Skeletal muscle satellite cell (primary cell): ENCODE measurements at regions not wholly inside any gene's neighbourhood (a gene's known extent, or its start where the extent isn't known, plus 50 kb on each side); places are given as distances from the start of the nearest gene placed in this dataset.

Experiments
- H3K27me3 ChIP-seq: 2 replicates; pipeline ENCODE4 v1.7.0; 2013; ENCODE audit warnings: low read length; ENCODE audit not compliant: control insufficient read depth, insufficient read depth
- H3K36me3 ChIP-seq: 2 replicates; pipeline ENCODE4 v1.7.0; 2013; ENCODE audit warnings: mild to moderate bottlenecking, control low read depth, low read length; ENCODE audit not compliant: insufficient read depth
- H3K4me1 ChIP-seq: 2 replicates; pipeline ENCODE4 v1.7.0; 2013; ENCODE audit warnings: low read length; ENCODE audit not compliant: control insufficient read depth, insufficient read depth
- H3K4me2 ChIP-seq: 2 replicates; pipeline ENCODE4 v1.7.0; 2013; ENCODE audit warnings: mild to moderate bottlenecking, low read length
- H3K4me3 ChIP-seq: 2 replicates; pipeline ENCODE4 v1.7.0; 2013; ENCODE audit warnings: low read length
- H3K9ac ChIP-seq: 2 replicates; pipeline ENCODE4 v1.7.0; 2013; ENCODE audit warnings: mild to moderate bottlenecking, low read depth, low read length, moderate library complexity
- H3K9me3 ChIP-seq: replicated peaks from 2 replicates; pipeline ENCODE4 v1.7.0; 2013; ENCODE audit warnings: mild to moderate bottlenecking, control low read depth, low read length

DNA sequence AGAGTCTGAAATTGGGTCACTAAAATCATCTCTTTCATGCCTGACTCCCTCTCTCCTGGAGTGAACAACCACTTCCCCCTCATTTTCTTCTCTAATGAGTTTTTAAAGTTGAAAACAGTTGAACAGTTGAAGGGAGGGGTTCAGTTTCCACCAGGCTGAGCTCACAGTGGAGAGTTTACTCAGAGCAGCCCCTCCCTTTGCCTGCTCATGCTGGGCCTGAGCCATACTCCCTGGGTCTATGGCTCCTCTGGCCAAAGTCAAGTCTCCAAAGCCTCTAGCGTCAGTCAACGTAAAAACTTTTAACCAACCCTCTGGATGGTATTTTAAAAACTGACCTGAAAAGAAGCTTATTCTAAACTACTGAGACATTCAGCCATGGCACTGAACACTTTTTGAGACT lies 100.8 kb upstream of the RNPC3 start:
- Histone ChIP-seq H3K4me1 (no peaks in the 10 kb centered on the region), H3K4me2 (no peak overlapping the region), H3K36me3 (no peaks in the 10 kb centered on the region), H3K27me3 (no peaks in the 10 kb centered on the region), H3K9me3 (no peaks in the 10 kb centered on the region), H3K4me3 (no peak overlapping the region), H3K9ac (no peak overlapping the region)

DNA sequence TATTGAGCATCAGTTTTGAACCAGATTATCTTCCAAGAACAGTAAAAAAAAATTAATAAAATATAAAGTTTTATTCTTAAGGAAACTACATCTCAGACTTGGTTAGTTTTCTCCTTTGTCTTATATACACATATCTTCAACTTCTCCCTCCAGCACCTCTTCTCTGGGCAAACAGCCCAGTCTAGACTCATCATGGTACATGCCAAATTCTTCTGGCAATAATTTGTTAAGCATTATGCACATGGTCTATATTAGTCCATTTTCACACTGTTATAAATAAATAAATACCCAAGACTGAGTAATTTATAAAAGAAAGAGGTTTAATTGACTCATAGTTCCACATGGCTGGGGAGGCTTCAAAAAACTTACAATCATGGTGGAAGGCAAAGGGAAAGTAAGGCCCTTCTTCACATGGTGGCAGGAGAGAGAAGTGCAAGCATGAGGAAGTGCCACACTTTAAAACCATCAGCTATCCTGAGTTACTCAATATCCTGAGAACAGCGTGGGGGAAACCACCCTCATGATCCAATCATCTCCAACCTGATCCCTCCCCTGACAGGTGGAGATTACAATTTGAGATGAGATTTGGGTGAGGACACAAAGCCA lies 108.7 kb upstream of the RNPC3 start:
- H3K4me3 ChIP-seq: no peak overlapping the region

DNA sequence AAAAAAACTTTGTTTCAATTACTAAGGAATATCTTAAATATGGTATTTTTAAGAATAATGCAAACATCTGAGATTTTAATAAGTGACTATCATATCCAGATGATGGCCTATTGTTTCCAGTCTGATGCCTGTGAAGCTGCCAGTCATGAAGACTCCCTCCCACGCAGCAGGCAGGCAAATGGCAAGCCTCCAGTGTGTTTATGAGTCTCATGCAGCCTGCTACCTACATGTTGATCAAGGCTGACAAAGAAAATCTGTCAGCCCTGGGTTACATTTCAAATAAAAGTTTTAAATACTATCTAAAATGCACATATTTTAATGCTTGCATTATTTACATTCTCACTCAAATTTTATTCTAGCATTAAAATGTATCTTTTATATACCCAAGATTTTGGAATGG lies 137.6 kb upstream of the RNPC3 start:
- no peaks in the 10 kb centered on the region for H3K9me3 ChIP-seq
- H3K4me2 ChIP-seq: no peak overlapping the region
- H3K4me3 ChIP-seq: no peak overlapping the region
- no peak overlapping the region for H3K9ac ChIP-seq
- no peaks in the 10 kb centered on the region for H3K27me3 ChIP-seq
- no peaks in the 10 kb centered on the region for H3K4me1 ChIP-seq
- H3K36me3 ChIP-seq: no peaks in the 10 kb centered on the region

More for the DNA sequence above, 108.7 kb upstream of the RNPC3 start:
- no peaks in the 10 kb centered on the region for H3K27me3 ChIP-seq
- no peak overlapping the region for H3K4me2 ChIP-seq
- H3K4me1 ChIP-seq: no peaks in the 10 kb centered on the region
- H3K9me3 ChIP-seq: no peaks in the 10 kb centered on the region
- no peaks in the 10 kb centered on the region for H3K36me3 ChIP-seq
- no peak overlapping the region for H3K9ac ChIP-seq

DNA sequence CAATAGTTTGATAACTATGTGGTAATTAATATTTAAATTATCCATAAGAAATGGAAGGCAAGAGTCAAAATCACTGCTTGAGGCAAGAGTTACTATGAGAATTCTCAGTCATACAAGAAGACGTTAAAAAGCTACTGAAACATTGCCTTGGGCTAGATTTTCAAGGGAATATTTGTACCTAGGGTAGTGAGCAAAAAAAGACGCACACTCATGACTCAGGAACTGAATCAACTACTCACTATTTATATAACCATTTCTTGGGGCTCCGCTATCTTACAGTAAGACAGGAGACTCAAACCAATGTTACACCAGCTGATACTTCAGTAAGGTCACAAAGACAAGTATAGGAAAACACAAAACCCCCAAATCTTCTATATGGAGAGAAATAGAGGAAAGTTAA lies 151.5 kb upstream of the RNPC3 start:
- Histone ChIP-seq H3K4me3 (no peak overlapping the region), H3K4me1 (peaks cover 7% of the 10 kb centered on the region), H3K9ac (no peak overlapping the region), H3K27me3 (no peaks in the 10 kb centered on the region), H3K4me2 (no peak overlapping the region), H3K36me3 (no peaks in the 10 kb centered on the region), H3K9me3 (no peaks in the 10 kb centered on the region)

DNA sequence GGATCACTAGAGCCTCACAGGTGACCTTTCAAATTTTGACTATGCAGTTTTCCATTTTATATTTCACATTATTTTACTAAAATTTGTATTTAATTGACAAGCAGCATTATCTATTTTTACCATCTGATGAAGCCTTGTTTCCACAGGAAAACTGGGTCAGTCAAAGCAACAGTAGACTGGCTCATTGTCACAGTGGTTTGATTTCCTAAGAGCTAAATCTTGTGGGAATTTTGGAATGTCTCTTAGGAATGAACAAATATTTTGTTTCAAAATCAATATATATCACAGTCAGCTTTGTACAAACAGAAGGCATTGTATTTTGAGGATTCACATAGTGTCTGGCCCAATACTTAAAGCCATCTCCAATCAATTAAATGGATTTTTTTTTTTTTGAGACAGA lies 152.6 kb upstream of the RNPC3 start:
- no peak overlapping the region for H3K4me2 ChIP-seq
- no peaks in the 10 kb centered on the region for H3K27me3 ChIP-seq
- H3K4me3 ChIP-seq: no peak overlapping the region
- H3K4me1 ChIP-seq: peaks cover 7% of the 10 kb centered on the region
- no peaks in the 10 kb centered on the region for H3K9me3 ChIP-seq
- H3K36me3 ChIP-seq: no peaks in the 10 kb centered on the region
- H3K9ac ChIP-seq: no peak overlapping the region

DNA sequence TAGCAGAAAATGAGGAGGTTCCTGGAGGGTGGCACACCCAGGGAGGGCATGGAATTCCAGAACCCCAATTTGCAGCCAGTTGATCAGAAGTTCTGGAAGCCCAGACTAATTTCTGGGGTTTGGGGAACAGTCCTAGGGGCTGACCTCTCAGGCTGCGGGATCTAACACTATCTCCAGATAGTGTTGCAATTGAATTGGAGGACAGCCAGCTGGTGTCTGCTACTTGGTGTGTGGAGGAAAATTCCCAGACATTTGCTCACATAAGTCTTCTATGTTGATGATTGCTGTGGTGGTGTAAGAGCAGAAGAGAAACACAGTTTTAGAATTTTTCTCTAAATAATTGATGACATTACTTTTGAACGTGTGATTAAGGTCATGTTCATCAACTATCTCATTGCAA lies 154.3 kb upstream of the RNPC3 start:
- Histone ChIP-seq H3K9ac (no peak overlapping the region), H3K27me3 (no peaks in the 10 kb centered on the region), H3K4me2 (no peak overlapping the region), H3K9me3 (no peaks in the 10 kb centered on the region), H3K36me3 (no peaks in the 10 kb centered on the region), H3K4me1 (peaks cover 7% of the 10 kb centered on the region), H3K4me3 (no peak overlapping the region)

DNA sequence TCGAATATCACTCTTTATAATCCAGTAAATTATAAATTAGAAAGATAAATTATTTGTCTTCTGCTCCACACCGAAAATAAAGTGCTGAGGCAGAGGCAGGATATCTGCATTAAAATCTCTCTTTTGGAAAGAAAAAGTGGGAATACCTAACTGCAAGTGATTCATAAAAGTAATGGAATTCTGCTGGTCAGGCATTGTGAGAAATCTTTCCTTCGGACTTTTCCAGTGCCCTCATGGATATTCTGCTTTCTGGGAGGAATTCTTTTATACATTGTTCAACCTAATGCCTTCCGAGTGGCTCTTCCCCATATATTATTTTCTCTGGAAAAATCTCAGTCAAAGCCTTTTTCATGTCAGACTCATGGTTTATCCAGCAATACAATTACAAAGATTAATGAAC lies 158.3 kb upstream of the RNPC3 start:
- Histone ChIP-seq H3K36me3 (no peaks in the 10 kb centered on the region), H3K9me3 (no peaks in the 10 kb centered on the region), H3K27me3 (no peaks in the 10 kb centered on the region), H3K9ac (no peak overlapping the region), H3K4me1 (peaks cover 7% of the 10 kb centered on the region), H3K4me3 (no peak overlapping the region), H3K4me2 (no peak overlapping the region)

DNA sequence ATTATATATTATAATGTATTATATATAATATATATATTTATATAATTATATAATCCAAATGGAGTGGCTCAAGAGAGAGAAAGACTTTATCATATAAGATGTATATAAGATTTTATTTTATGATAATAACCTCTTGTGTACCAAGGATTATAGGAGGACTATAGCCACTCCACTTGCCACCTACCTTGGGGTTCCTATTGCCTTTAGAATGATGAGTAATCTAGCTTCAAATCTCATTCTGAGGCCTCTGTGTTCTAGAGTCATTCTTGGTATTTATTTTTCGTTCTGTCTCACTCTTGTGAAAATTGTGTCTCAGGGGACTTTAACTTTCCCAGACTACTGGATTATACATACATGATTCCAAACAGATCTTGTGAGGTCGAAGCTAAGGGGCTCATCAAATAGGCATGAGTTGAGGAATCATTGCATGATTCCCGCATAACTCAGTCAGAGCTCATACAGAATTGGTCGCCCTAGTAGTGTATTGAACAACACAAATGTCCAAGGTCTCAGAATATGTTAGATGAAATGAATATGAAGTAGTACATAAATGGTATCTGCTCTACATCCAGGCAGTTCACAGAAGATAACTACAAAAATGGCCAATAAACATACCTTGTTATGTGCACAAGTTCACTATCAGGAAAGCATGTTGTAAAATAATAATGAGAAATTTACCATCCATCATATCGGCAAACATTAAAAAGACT lies 159.5 kb upstream of the RNPC3 start:
- Histone ChIP-seq H3K9me3 (no peaks in the 10 kb centered on the region), H3K36me3 (no peaks in the 10 kb centered on the region), H3K4me3 (no peak overlapping the region), H3K27me3 (no peaks in the 10 kb centered on the region), H3K4me2 (no peak overlapping the region), H3K9ac (no peak overlapping the region), H3K4me1 (peaks cover 2% of the 10 kb centered on the region)

DNA sequence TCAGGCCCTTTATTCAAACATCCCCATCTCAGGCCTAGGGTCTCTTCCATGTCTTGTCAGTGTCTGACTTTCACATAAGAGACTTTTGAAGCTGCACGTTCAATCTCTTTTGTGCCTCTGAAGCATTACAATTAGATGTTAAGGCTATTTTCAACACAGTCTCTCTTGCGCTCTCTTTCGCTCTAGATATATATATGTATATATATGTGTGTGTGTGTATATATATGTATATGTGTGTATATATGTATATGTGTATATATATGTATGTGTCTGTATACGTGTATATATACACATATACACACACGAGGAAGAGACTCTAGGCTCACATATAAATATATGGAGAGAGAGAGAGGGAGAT lies 162.5 kb upstream of the RNPC3 start:
- H3K4me3 ChIP-seq: no peak overlapping the region
- no peaks in the 10 kb centered on the region for H3K27me3 ChIP-seq
- no peak overlapping the region for H3K9ac ChIP-seq
- H3K4me2 ChIP-seq: no peak overlapping the region
- no peaks in the 10 kb centered on the region for H3K36me3 ChIP-seq
- no peaks in the 10 kb centered on the region for H3K9me3 ChIP-seq
- H3K4me1 ChIP-seq: no peaks in the 10 kb centered on the region

DNA sequence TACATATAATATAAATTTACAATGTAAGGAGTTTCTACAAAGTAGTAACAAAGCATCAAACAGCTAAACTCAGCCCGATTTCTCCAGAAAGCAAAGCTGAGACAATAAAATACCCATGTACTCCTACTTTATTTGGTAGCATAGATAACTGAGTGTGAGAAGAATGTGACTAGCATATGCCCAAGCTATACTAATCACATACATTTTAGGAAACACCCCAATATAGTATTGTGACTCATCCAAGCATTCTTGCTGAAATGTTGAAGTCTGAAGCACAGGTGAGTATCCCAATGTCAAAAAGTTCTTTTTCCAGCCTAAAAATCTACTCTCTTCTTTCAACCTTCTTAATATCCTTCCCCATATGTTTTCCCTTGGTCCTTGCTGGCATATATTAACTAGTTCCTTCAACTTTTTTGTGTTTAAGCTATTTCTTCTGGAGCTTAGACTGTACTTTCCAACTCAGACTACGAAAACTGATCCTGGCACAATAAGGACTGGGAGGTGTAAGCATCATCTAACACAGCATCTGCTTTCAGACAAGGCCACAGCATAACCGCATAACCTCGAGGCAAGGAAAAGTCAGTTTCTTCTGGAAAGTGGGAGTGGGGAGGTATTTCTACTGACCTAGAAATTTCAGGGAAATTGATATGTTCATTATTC lies 163.0 kb upstream of the RNPC3 start:
- no peaks in the 10 kb centered on the region for H3K36me3 ChIP-seq
- H3K4me2 ChIP-seq: no peak overlapping the region
- H3K4me1 ChIP-seq: no peaks in the 10 kb centered on the region
- no peak overlapping the region for H3K4me3 ChIP-seq
- no peaks in the 10 kb centered on the region for H3K9me3 ChIP-seq
- no peak overlapping the region for H3K9ac ChIP-seq
- H3K27me3 ChIP-seq: no peaks in the 10 kb centered on the region

DNA sequence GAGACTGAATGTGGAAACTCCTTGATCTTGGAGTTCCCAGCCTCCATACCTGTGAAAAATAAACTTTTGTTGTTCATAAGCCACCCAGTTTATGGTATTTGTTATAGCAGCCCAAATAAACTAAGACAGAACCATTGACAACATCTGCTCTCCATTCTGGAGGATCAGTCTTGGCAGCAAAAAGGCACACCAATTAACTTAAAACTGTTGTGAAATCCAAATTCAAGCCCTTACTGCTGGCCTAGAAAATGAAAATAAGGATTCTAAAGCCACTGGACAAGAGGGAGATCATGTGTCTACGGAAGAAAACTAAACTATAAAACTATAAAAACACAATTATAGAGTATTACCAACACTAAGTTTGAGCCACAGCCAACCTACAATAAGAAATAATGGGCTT lies 172.1 kb upstream of the RNPC3 start:
- H3K4me1 ChIP-seq: no peaks in the 10 kb centered on the region
- no peak overlapping the region for H3K4me3 ChIP-seq
- H3K9me3 ChIP-seq: no peaks in the 10 kb centered on the region
- H3K4me2 ChIP-seq: no peak overlapping the region
- no peaks in the 10 kb centered on the region for H3K36me3 ChIP-seq
- no peak overlapping the region for H3K9ac ChIP-seq
- H3K27me3 ChIP-seq: no peaks in the 10 kb centered on the region

DNA sequence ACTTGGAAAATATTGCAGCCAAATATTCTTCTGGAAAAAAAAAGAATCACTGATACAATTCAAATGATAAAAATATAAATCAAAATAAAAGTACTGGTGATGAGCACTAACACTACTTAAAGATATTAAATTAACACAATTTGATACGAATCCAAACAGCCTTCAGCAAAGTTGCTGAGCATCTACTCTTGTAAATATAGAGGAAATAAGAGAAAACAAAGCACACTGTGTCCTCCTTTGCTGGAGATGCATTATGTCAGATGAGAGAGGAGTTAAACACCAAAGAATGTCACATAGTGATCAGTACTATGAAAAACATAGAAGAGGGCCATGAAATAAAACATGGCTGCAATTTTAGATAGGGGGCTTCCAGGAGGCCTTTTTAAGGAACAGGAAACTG lies 177.4 kb upstream of the RNPC3 start:
- Histone ChIP-seq H3K4me2 (no peak overlapping the region), H3K9me3 (no peaks in the 10 kb centered on the region), H3K27me3 (no peaks in the 10 kb centered on the region), H3K36me3 (no peaks in the 10 kb centered on the region), H3K4me3 (no peak overlapping the region), H3K4me1 (no peaks in the 10 kb centered on the region), H3K9ac (no peak overlapping the region)
